Naive thymus-derived CD4-positive, alpha-beta T cell (primary cell): ENCODE measurements at regions not wholly inside any gene's neighbourhood (a gene's known extent, or its start where the extent isn't known, plus 50 kb on each side); places are given as distances from the start of the nearest gene placed in this dataset.

ENCODE experiments used
- ATAC-seq: fragments of 150-1000 bp; cut with Tn5 transposase; 2 replicates; pipeline ENCODE4 v1.10.0; 2021; ENCODE audit warnings: mild to moderate bottlenecking, moderate library complexity
- CTCF ChIA-PET: fragments of 350-600 bp; sonication (Branson Sonifier 250); formaldehyde crosslinking; loops from one replicate; lab custom pipeline; 2021; ENCODE audit warnings: antibody characterized with exemption; lab: Charles Lee
- POLR2A ChIA-PET: fragments of 350-600 bp; sonication (Branson Sonifier 250); formaldehyde crosslinking; loops from one replicate; lab custom pipeline; 2021; ENCODE audit warnings: antibody characterized with exemption, inconsistent platforms; lab: Charles Lee
- DNase-seq, 9 donors: peaks; one replicate each; pipeline versions ENCODE4 v3.0.0 to v3.0.0-alpha.2; 2020 to 2022; ENCODE audit warnings: mixed read lengths in 1 of 9
- H3K27ac ChIP-seq: one replicate; pipeline ENCODE4 v1.7.0; 2013; ENCODE audit warnings: mild to moderate bottlenecking, low read depth, low read length, moderate library complexity
- H3K27me3 ChIP-seq, 2 donors: one replicate each; pipeline ENCODE4 v1.7.0; 2013; ENCODE audit warnings: low read length in 2 of 2, mild to moderate bottlenecking in 2 of 2, moderate library complexity in 2 of 2; ENCODE audit not compliant: control insufficient read depth in 2 of 2, insufficient read depth in 2 of 2
- H3K36me3 ChIP-seq, 3 experiments: 1 replicate in 2 of 3; 2 replicates in 1 of 3; pipeline ENCODE4 v1.7.0; 2013; ENCODE audit warnings: low read length in 3 of 3, mild to moderate bottlenecking in 3 of 3, moderate library complexity in 1 of 3; ENCODE audit not compliant: insufficient read depth in 3 of 3, control insufficient read depth in 2 of 3
- H3K4me1 ChIP-seq, 2 donors: one replicate each; pipeline ENCODE4 v1.7.0; 2013; ENCODE audit warnings: low read length in 2 of 2, mild to moderate bottlenecking in 2 of 2, moderate library complexity in 1 of 2; ENCODE audit not compliant: control insufficient read depth in 2 of 2, insufficient read depth in 2 of 2
- H3K4me3 ChIP-seq: 2 replicates; pipeline ENCODE4 v1.7.0; 2013; ENCODE audit warnings: mild to moderate bottlenecking, low read length
- H3K9me3 ChIP-seq, 3 experiments: 1 replicate in 2 of 3; 2 replicates in 1 of 3; pipeline ENCODE4 v1.7.0; 2013; ENCODE audit warnings: low read length in 3 of 3; ENCODE audit not compliant: control insufficient read depth in 2 of 3
- H3K27ac Mint-ChIP-seq, 9 donors: one replicate each; pipeline ENCODE4 v1.8.0; 2020 to 2022; ENCODE audit warnings: mixed read lengths in 9 of 9, mild to moderate bottlenecking in 8 of 9, moderate library complexity in 5 of 9, inconsistent platforms in 2 of 9
- H3K27me3 Mint-ChIP-seq, 5 donors: one replicate each; pipeline ENCODE4 v1.8.0; 2021 to 2022; ENCODE audit warnings: mixed read lengths in 5 of 5, mild to moderate bottlenecking in 1 of 5
- H3K36me3 Mint-ChIP-seq, 5 donors: one replicate each; pipeline ENCODE4 v1.8.0; 2020 to 2022; ENCODE audit warnings: mixed read lengths in 5 of 5, mild to moderate bottlenecking in 3 of 5, inconsistent platforms in 1 of 5
- H3K4me1 Mint-ChIP-seq, 7 donors: one replicate each; pipeline ENCODE4 v1.8.0; 2020 to 2022; ENCODE audit warnings: mixed read lengths in 7 of 7, mild to moderate bottlenecking in 3 of 7, inconsistent platforms in 1 of 7
- H3K4me3 Mint-ChIP-seq, 10 donors: one replicate each; pipeline ENCODE4 v1.8.0; 2020 to 2022; ENCODE audit warnings: mild to moderate bottlenecking in 10 of 10, mixed read lengths in 10 of 10, moderate library complexity in 6 of 10, inconsistent platforms in 2 of 10
- H3K9me3 Mint-ChIP-seq, 11 donors: one replicate each; pipeline ENCODE4 v1.8.0; 2020 to 2022; ENCODE audit warnings: mixed read lengths in 11 of 11, mild to moderate bottlenecking in 4 of 11, inconsistent platforms in 1 of 11, moderate library complexity in 1 of 11
- intact Hi-C, 2 donors: fragments of 100-400 bp; cut with micrococcal nuclease; formaldehyde crosslinking; loops; one replicate each; pipeline ENCODE4 v1.15.1; 2023

GRCh38 chr9:91485006-91485405 is 61.4 kb upstream of the NFIL3 start:
- no peaks in the 10 kb centered on the region for H3K4me1 ChIP-seq
- no peaks in the 10 kb centered on the region for H3K36me3 ChIP-seq
- ATAC-seq (no peak), DNase-seq (no peak)
- no peak overlapping the region for H3K4me3 Mint-ChIP-seq
- ChIA-PET CTCF (no interaction called here), POLR2A (no interaction called here)
- peaks cover 20 to 36% (median 26%) of the 10 kb centered on the region in 5 donors for H3K27me3 Mint-ChIP-seq
- no peak overlapping the region for H3K27ac Mint-ChIP-seq
- no peaks in the 10 kb centered on the region for H3K36me3 Mint-ChIP-seq
- no peak overlapping the region for H3K4me3 ChIP-seq
- no peaks in the 10 kb centered on the region for H3K9me3 ChIP-seq
- H3K27me3 ChIP-seq = no peaks in the 10 kb centered on the region
- H3K4me1 Mint-ChIP-seq = peaks cover 0 to 5% (median 0%) of the 10 kb centered on the region in 7 donors
- no peak overlapping the region for H3K27ac ChIP-seq
- H3K9me3 Mint-ChIP-seq = peaks cover 0 to 3% (median 0%) of the 10 kb centered on the region in 11 donors
- intact Hi-C loops = no loop called here

DNA sequence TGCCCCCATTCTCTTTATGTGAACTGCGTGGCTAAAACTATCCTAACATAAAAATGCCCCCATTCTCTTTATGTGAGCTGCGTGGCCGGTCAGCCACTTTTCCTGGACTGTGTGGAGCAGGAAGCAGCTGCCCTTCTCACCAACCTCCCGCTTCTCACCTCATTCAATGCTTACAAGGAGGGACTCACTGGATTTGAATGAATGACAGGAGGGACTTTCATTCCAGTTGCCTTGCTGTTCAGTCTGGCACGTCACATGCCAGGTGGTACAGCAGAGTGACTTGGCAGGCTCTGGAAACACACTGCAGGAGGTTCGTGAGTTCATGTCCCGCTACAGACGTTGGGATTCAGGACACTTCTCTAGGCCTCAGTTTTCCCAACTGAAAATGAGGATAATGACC is 60.2 kb upstream of the NFIL3 start:
- H3K27ac Mint-ChIP-seq = no peak overlapping the region
- no peaks in the 10 kb centered on the region for H3K4me1 ChIP-seq
- peaks cover 0 to 3% (median 0%) of the 10 kb centered on the region in 11 donors for H3K9me3 Mint-ChIP-seq
- no peaks in the 10 kb centered on the region for H3K36me3 Mint-ChIP-seq
- no peak overlapping the region for H3K27ac ChIP-seq
- intact Hi-C loops = no loop called here
- ChIA-PET CTCF (no interaction called here), POLR2A (no interaction called here)
- H3K36me3 ChIP-seq = no peaks in the 10 kb centered on the region
- H3K9me3 ChIP-seq = no peaks in the 10 kb centered on the region
- ATAC-seq (no peak), DNase-seq (no peak)
- no peak overlapping the region for H3K4me3 ChIP-seq
- no peaks in the 10 kb centered on the region for H3K4me1 Mint-ChIP-seq
- no peak overlapping the region for H3K4me3 Mint-ChIP-seq
- no peaks in the 10 kb centered on the region for H3K27me3 ChIP-seq
- peaks cover 19 to 48% (median 24%) of the 10 kb centered on the region in 5 donors for H3K27me3 Mint-ChIP-seq

DNA sequence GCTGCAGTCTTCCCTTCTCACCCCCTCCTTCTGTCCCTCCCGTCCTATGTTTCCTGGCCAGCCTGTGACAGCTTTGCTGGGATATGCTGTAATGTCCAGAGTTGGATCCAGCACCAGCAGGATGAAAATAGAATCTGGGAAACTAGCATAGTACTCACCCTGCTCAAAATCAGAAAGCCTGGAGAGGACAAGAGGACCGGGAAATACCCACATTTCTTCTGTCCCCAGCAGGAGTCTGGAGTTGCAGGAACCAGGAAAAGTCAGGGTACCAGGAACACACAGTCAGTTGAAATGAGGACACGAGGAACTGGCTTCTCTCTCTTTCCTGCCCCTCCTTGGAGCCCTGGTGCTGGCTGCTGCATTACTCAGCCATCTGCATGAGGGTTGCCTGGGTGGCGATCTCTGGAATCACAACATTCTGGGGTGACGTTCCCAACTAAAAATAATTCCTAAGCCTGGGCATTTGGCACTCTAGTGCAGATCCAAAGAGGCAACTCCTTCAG is 59.6 kb upstream of the NFIL3 start:
- ChIA-PET POLR2A (no interaction called here), CTCF (no interaction called here)
- Histone ChIP-seq H3K27ac (no peak overlapping the region), H3K9me3 (no peaks in the 10 kb centered on the region), H3K36me3 (no peaks in the 10 kb centered on the region), H3K27me3 (no peaks in the 10 kb centered on the region), H3K4me1 (no peaks in the 10 kb centered on the region), H3K4me3 (no peak overlapping the region)
- ATAC-seq (no peak), DNase-seq (no peak)
- Mint-ChIP-seq H3K4me1 (no peaks in the 10 kb centered on the region), H3K9me3 (peaks cover 0 to 3% (median 0%) of the 10 kb centered on the region in 11 donors), H3K36me3 (no peaks in the 10 kb centered on the region), H3K27ac (no peak overlapping the region), H3K27me3 (peaks cover 19 to 50% (median 23%) of the 10 kb centered on the region in 5 donors), H3K4me3 (no peak overlapping the region)
- intact Hi-C loops = no loop called here

DNA sequence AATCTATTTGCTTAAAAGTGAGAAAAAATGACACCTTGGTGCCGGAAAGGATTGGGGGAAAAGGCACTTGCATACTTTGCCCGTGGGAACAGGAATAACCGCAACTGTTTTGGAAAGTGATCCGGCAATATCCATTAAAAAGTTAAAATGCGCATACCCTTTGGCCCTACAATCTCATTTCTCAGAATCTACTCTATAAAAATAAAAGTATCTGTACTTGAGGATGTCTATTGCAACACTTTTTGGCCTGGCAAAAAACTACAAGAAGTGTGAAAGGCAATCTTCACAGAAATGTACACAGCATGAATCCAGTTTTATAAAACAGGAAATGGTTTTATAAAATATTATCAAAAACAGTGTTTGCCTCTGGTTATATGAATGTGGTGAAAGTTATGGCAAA is 58.3 kb upstream of the NFIL3 start:
- no peaks in the 10 kb centered on the region for H3K9me3 ChIP-seq
- H3K4me3 ChIP-seq = no peak overlapping the region
- Mint-ChIP-seq H3K9me3 (peaks cover 0 to 3% (median 0%) of the 10 kb centered on the region in 11 donors), H3K27ac (no peak overlapping the region), H3K36me3 (no peaks in the 10 kb centered on the region), H3K27me3 (peaks cover 19 to 50% (median 31%) of the 10 kb centered on the region in 5 donors), H3K4me1 (peaks cover 0 to 4% (median 0%) of the 10 kb centered on the region in 7 donors), H3K4me3 (no peak overlapping the region)
- H3K4me1 ChIP-seq = no peaks in the 10 kb centered on the region
- no peaks in the 10 kb centered on the region for H3K36me3 ChIP-seq
- ATAC-seq (no peak), DNase-seq (no peak)
- peaks cover 0 to 2% of the 10 kb centered on the region in 2 donors for H3K27me3 ChIP-seq
- CTCF ChIA-PET = no interaction called here
- H3K27ac ChIP-seq = no peak overlapping the region
- POLR2A ChIA-PET = no interaction called here
- intact Hi-C loops = no loop called here

DNA sequence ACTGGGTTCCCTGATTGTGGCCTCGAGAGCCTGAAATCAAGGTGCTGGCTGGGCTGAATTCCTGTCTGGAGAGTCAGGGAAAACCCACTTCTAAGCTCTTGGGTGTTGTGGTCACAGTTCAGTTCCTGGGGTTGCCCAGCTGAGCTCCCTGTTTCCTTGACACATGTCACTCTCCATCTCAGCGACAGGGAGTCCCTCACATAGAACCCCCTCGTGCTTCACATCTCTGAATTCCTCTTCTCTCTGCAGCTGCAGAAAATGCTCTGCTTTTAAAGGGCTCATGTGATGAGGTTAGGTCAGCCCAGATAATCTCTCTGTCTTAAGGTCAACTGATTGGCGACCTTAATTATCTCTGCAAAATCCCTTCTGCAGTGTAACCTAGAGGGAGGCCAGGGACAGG is 53.5 kb upstream of the NFIL3 start:
- Histone ChIP-seq H3K27ac (no peak overlapping the region), H3K27me3 (peaks cover 0 to 6% of the 10 kb centered on the region in 2 donors), H3K36me3 (no peaks in the 10 kb centered on the region), H3K4me3 (no peak overlapping the region), H3K9me3 (no peaks in the 10 kb centered on the region), H3K4me1 (no peaks in the 10 kb centered on the region)
- peaks cover 0 to 8% (median 0%) of the 10 kb centered on the region in 5 donors for H3K36me3 Mint-ChIP-seq
- H3K4me1 Mint-ChIP-seq = peaks cover 0 to 4% (median 0%) of the 10 kb centered on the region in 7 donors
- ChIA-PET POLR2A (interaction anchor here (0.6 kb wide), 2 partner anchors 44 to 289 kb away, joined by 3 read pairs; no protein-coding TSS in a partner anchor), CTCF (no interaction called here)
- no peak overlapping the region for H3K27ac Mint-ChIP-seq
- no peak overlapping the region for H3K4me3 Mint-ChIP-seq
- intact Hi-C loops = no loop called here
- no peak for ATAC-seq
- peaks cover 2 to 19% (median 9%) of the 10 kb centered on the region in 11 donors for H3K9me3 Mint-ChIP-seq
- peaks cover 43 to 57% (median 51%) of the 10 kb centered on the region in 5 donors for H3K27me3 Mint-ChIP-seq
- no peak for DNase-seq

- POLR2A ChIA-PET = no interaction called here
- Histone ChIP-seq H3K27me3 (peaks cover 0 to 6% of the 10 kb centered on the region in 2 donors), H3K4me1 (no peaks in the 10 kb centered on the region), H3K4me3 (no peak overlapping the region), H3K36me3 (no peaks in the 10 kb centered on the region), H3K27ac (no peak overlapping the region), H3K9me3 (no peaks in the 10 kb centered on the region)
- no peak overlapping the region for H3K27ac Mint-ChIP-seq
- intact Hi-C loops = no loop called here
- H3K36me3 Mint-ChIP-seq = peaks cover 0 to 8% (median 0%) of the 10 kb centered on the region in 5 donors
- DNase-seq (no peak), ATAC-seq (no peak)
- peaks cover 8 to 30% (median 13%) of the 10 kb centered on the region in 11 donors for H3K9me3 Mint-ChIP-seq
- H3K4me3 Mint-ChIP-seq = no peak overlapping the region
- peaks cover 0 to 4% (median 0%) of the 10 kb centered on the region in 7 donors for H3K4me1 Mint-ChIP-seq
- CTCF ChIA-PET = no interaction called here
- peaks cover 44 to 63% (median 52%) of the 10 kb centered on the region in 5 donors for H3K27me3 Mint-ChIP-seq
Measured at GRCh38 chr9:91474656-91475055, 51.0 kb upstream of the NFIL3 start.
